Fibroblast of lung (primary cell): ENCODE measurements at regions not wholly inside any gene's neighbourhood (a gene's known extent, or its start where the extent isn't known, plus 50 kb on each side); places are given as distances from the start of the nearest gene placed in this dataset.

ENCODE experiments used
- DNase-seq, 2 donors: peaks; one replicate each; pipeline versions ENCODE4 v3.0.0 to v3.0.0-alpha.2; 2010; ENCODE audit warnings: low read depth in 2 of 2
- H2AFZ ChIP-seq: 2 replicates; pipeline ENCODE4 v1.5.1; 2012; ENCODE audit warnings: low read length, control low read depth, inconsistent platforms
- H3K27ac ChIP-seq: 2 replicates; pipeline ENCODE4 v1.5.1; 2011; ENCODE audit warnings: low read length, control low read depth; ENCODE audit not compliant: insufficient read depth
- H3K27me3 ChIP-seq: 2 replicates; pipeline ENCODE4 v1.5.1; 2011; ENCODE audit warnings: mild to moderate bottlenecking, low read length; ENCODE audit not compliant: control insufficient read depth, insufficient read depth
- H3K36me3 ChIP-seq: 2 replicates; pipeline ENCODE4 v1.5.1; 2011; ENCODE audit warnings: low read length; ENCODE audit not compliant: control insufficient read depth, insufficient read depth
- H3K4me1 ChIP-seq: 2 replicates; pipeline ENCODE4 v1.5.1; 2011; ENCODE audit warnings: low read length; ENCODE audit not compliant: control insufficient read depth, insufficient read depth; ENCODE audit errors: extremely low read depth
- H3K4me2 ChIP-seq: 2 replicates; pipeline ENCODE4 v1.5.1; 2011; ENCODE audit warnings: low read length, control low read depth; ENCODE audit not compliant: insufficient read depth; ENCODE audit errors: extremely low read depth
- H3K4me3 ChIP-seq, 4 experiments: fragments of 200-600 bp in 1 of 4; sonication (generic) in 1 of 4; replicated peaks in 1 of 4; 2 replicates each; pipeline ENCODE4 v1.5.1; 2011 to 2016; ENCODE audit warnings: low read length in 4 of 4, low read depth in 3 of 4, mild to moderate bottlenecking in 3 of 4, control low read depth in 2 of 4, inconsistent platforms in 1 of 4, mixed read lengths in 1 of 4; ENCODE audit not compliant: insufficient read depth in 1 of 4; ENCODE audit errors: control extremely low read depth in 1 of 4
- H3K79me2 ChIP-seq: 2 replicates; pipeline ENCODE4 v1.5.1; 2012; ENCODE audit warnings: mild to moderate bottlenecking, low read length, inconsistent platforms; ENCODE audit not compliant: control insufficient read depth, insufficient read depth
- H3K9ac ChIP-seq: 2 replicates; pipeline ENCODE4 v1.5.1; 2011; ENCODE audit warnings: mild to moderate bottlenecking, low read length, control low read depth; ENCODE audit not compliant: insufficient read depth
- H3K9me3 ChIP-seq: 2 replicates; pipeline ENCODE4 v1.5.1; 2012; ENCODE audit warnings: low read depth, low read length; ENCODE audit not compliant: control insufficient read depth, insufficient read depth
- H4K20me1 ChIP-seq: 2 replicates; pipeline ENCODE4 v1.5.1; 2011; ENCODE audit warnings: low read length; ENCODE audit not compliant: control insufficient read depth, insufficient read depth; ENCODE audit errors: extremely low read depth
- EZH2 ChIP-seq: IDR thresholded peaks from 2 replicates; pipeline ENCODE4 v1.5.1; 2012; ENCODE audit warnings: low read length, control low read depth, mild to moderate bottlenecking; ENCODE audit errors: missing control alignments
- TF ChIP-seq, protein P1 (sequence below), 2 donors: IDR thresholded peaks in 1 of 2; conservative IDR thresholded peaks in 1 of 2; 1 replicate in 1 of 2; 2 replicates in 1 of 2; pipeline ENCODE4 v1.5.1; 2011 to 2012; ENCODE audit warnings: low read length in 2 of 2, control low read depth in 1 of 2, inconsistent platforms in 1 of 2, low read depth in 1 of 2, mild to moderate bottlenecking in 1 of 2

DNA sequence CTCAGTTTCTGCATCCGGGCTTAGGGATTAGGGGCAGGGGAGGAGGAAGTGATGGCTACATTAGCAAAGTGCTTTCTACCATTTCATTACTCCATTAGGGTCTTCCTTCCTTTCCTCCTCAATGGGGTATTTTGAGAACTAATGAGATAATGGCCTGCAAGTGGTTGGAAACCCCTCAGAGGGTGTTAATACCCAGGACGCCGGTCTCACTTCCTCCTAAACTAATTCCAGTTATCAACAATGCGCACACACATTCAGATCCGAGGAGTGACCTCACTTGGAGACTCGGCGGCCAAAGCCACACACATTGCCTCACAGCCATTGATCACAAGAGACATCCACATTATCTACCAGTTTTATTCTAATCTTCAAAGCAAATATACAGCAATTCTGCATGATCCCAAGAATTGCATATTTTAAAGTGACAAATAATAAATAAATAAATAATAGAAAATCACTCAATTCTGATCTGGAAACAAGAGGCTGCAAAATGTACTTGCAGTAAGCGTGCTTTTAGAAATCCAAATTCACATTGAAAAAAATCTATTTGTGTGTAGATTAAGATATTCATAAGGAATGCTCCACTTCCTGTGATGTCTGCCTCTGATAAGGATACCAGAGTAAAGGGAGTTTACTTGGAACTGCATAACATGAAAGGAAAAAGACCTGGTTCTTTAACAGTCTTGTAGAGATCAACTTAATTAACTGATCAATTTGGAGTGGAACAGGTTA is 329.1 kb downstream of the FBXW7 start:
- H3K4me1 ChIP-seq: no peaks in the 10 kb centered on the region
- H3K79me2 ChIP-seq: no peaks in the 10 kb centered on the region
- no peak overlapping the region for H3K27ac ChIP-seq
- H3K36me3 ChIP-seq: no peaks in the 10 kb centered on the region
- no peaks in the 10 kb centered on the region for H3K9me3 ChIP-seq
- H2AFZ ChIP-seq: no peak overlapping the region
- H4K20me1 ChIP-seq: no peaks in the 10 kb centered on the region
- H3K4me3 ChIP-seq: no peak overlapping the region
- peaks cover 3% of the 10 kb centered on the region for H3K27me3 ChIP-seq
- peak in 1 of 2 donors; percentile 37 for DNase-seq
- H3K9ac ChIP-seq: no peak overlapping the region
- H3K4me2 ChIP-seq: no peak overlapping the region
- TF ChIP-seq, protein P1, sequence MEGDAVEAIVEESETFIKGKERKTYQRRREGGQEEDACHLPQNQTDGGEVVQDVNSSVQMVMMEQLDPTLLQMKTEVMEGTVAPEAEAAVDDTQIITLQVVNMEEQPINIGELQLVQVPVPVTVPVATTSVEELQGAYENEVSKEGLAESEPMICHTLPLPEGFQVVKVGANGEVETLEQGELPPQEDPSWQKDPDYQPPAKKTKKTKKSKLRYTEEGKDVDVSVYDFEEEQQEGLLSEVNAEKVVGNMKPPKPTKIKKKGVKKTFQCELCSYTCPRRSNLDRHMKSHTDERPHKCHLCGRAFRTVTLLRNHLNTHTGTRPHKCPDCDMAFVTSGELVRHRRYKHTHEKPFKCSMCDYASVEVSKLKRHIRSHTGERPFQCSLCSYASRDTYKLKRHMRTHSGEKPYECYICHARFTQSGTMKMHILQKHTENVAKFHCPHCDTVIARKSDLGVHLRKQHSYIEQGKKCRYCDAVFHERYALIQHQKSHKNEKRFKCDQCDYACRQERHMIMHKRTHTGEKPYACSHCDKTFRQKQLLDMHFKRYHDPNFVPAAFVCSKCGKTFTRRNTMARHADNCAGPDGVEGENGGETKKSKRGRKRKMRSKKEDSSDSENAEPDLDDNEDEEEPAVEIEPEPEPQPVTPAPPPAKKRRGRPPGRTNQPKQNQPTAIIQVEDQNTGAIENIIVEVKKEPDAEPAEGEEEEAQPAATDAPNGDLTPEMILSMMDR (conservative IDR thresholded peaks at IDR 0.05 in 1 of 2, IDR thresholded peaks at IDR 0.05 in 1 of 2; ENCODE audit: low read depth in 1 of 2, low read length in 2 of 2): no peak

DNA sequence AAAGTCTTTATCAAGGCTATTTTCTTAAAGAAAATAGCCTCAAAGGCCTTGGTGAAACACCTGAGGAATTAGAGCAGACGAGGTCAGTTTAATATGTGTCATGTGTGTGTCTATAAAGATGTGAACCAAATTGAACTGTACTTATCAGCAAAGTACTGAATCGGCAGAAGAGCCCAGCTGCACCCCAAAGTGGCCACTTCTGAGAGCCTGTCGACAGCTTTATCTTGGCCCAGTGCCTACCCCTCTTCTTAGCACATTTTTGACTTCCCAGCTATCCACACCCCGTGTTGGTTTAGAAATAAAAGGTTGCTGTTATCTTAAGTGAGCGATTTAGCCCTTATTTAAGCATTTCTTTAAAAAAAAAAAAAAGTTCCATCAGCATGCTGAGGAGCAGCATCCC is 329.7 kb downstream of the FBXW7 start:
- no peaks in the 10 kb centered on the region for H3K36me3 ChIP-seq
- TF ChIP-seq EZH2: no peak
- TF ChIP-seq, protein P1 (conservative IDR thresholded peaks at IDR 0.05 in 1 of 2, IDR thresholded peaks at IDR 0.05 in 1 of 2; ENCODE audit: low read depth in 1 of 2, low read length in 2 of 2): no peak
- H3K4me2 ChIP-seq: no peak overlapping the region
- H3K4me3 ChIP-seq: no peak overlapping the region
- no peak overlapping the region for H3K9ac ChIP-seq
- peaks cover 3% of the 10 kb centered on the region for H3K27me3 ChIP-seq
- no peak overlapping the region for H2AFZ ChIP-seq
- H3K79me2 ChIP-seq: no peaks in the 10 kb centered on the region
- H3K27ac ChIP-seq: no peak overlapping the region
- H3K9me3 ChIP-seq: no peaks in the 10 kb centered on the region
- DNase-seq: no peak
- no peaks in the 10 kb centered on the region for H3K4me1 ChIP-seq
- H4K20me1 ChIP-seq: no peaks in the 10 kb centered on the region

DNA sequence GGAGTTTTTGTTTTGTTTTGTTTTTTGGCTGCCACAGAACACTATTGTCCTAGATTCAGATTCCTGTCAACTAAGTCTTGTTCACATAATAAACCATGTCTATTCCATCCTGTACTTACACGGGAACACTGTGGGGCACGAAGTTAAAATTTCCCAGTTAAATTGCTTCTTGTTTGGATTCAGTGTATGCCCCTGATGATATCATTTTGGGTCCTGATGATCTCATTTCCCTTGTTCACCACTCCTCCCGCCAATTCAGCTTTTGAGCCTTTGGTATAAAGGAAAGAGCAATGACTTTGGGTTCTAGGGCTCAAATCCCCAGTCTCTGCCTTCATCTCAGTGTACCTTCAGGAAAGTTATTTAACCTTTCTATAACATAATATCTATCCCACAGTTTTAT is 333.5 kb downstream of the FBXW7 start:
- Histone ChIP-seq H3K27me3 (peaks cover 3% of the 10 kb centered on the region), H3K27ac (no peak overlapping the region), H4K20me1 (no peaks in the 10 kb centered on the region), H2AFZ (no peak overlapping the region), H3K4me1 (no peaks in the 10 kb centered on the region), H3K36me3 (no peaks in the 10 kb centered on the region), H3K79me2 (no peaks in the 10 kb centered on the region), H3K4me2 (no peak overlapping the region), H3K9ac (no peak overlapping the region), H3K9me3 (no peaks in the 10 kb centered on the region), H3K4me3 (no peak overlapping the region)
- TF ChIP-seq, protein P1 (conservative IDR thresholded peaks at IDR 0.05 in 1 of 2, IDR thresholded peaks at IDR 0.05 in 1 of 2; ENCODE audit: low read depth in 1 of 2, low read length in 2 of 2): no peak
- no peak for TF ChIP-seq EZH2
- DNase-seq: no peak
